ENCODE measurements at regions not wholly inside any gene's neighbourhood (a gene's known extent, or its start where the extent isn't known, plus 50 kb on each side); places are given as distances from the start of the nearest gene placed in this dataset.
"Not testable (repeated sequence)": the region's sequence is repeated elsewhere in the genome, so short reads cannot be mapped to it uniquely, and the experiment has no call there.

DNA sequence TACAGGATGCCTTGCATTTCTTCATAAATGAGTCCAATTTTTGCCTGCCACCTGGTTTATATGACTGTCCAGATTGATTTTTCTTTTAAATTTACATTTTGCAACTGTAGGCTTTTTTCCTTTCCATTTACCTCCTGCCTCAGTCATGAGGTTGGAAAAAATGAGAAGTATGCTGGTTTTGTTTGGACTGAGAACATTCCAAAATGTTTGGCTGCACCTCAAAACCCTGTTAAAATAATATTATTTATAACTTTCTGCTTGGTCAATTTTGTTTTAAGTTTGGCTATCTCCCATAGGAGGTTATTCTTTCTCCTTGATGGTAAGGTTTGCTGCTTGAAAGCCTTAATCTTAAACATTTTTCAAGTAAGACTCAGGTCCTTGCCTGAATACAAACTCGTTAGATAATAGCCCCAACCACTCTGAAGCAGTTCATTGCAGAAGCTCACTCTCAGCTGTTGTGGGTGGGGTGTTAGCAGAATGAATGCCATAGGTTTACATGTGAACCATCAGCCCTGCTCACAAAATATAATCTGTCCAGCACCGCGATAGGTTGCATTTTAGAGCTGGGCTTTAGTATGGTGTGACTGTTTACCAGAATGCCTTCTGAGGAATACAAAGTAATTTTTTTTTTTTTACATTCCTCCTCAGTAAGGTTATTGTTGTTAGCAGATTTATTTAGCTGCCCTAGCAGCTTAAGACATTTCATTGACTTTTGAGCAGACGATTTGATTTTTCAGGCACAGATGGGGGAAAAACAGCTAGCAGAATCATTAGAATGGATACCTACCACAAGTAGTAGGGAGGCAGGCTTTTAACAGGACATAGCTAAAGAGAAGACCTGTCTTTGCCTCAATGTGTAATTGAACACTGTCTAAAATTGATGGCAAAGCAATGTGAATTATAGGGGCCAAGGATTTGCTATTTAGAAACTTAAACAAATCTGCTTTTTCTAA, 630.8 kb upstream of the KCNMB2 start:
- in situ Hi-C loops (cut with HindIII; ENCODE audit: low pct_unique_long_range_greater_than_20kb, low sequenced_read_pairs), result no loop called here
- no peak for DNase-seq (ENCODE audit: low read depth, low spot score)

DNA sequence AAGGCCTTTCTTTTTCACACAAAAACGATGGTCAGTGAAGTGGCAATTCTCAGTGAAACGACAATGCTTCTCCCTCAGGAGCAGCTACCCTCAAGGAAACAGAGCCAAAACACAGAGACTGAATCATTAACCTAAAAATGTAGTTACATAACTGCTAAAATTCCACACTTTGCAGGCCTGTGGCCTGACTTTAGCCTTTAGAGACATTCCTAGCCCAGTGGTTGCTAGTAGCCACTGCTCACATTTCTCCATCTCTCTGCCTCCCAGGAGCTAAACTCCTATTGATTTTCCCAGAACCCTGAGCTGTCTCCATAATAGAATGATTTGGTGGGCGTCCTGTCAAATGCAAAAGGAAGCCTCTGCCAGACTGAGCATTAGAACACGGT, 630.1 kb upstream of the KCNMB2 start:
- DNase-seq (ENCODE audit: low read depth, low spot score), result no peak
- in situ Hi-C loops (cut with HindIII; ENCODE audit: low pct_unique_long_range_greater_than_20kb, low sequenced_read_pairs), result no loop called here

DNA sequence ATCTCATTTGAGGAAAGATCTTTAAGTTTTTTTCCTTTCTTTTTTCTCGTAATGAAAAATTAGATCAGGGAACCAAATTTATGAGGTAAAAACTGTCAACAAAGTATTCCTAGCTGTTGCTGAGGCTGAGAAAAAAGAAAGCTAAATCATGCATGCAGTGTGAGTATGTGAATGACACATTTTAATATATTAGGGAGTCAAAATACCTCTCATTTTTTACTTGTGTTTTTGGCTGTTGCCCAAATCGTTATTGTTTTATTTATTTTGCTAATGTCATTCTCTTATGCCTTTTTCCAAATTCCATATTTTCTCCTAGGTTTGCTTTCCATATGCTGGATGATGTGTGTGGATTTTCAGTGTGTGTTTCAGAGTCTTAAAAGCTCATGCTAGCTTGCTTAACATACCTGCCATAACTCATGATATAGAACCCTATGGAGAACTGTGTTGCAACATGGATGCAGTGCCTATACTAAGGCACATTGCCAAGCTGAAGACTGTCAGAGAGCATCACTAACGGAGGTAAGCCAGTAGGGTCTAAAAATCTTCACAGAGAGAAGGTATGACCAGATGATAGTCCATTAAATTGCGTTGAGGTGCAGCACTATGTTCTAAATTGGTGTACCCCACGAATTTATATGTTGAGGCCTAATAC, 629.5 kb upstream of the KCNMB2 start:
- in situ Hi-C loops (cut with HindIII; ENCODE audit: low pct_unique_long_range_greater_than_20kb, low sequenced_read_pairs), result no loop called here
- no peak for DNase-seq (ENCODE audit: low read depth, low spot score)

DNA sequence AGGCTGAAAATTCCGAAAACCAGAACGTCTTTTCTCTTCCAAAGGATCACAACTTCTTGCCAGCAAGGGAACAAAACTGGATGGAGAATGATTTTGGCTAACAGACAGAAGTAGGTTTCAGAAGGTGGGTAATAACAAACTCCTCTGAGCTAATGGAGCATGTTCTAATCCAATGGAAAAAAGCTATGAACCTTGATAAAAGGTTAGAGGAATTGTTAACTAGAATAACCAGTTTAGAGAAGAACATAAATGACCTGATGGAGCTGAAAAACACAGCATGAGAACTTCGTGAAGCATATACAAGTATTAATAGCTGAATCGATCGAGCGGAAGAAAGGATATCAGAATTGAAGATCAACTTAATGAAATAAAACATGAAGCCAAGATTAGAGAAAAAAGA, 626.7 kb upstream of the KCNMB2 start:
- in situ Hi-C loops (cut with HindIII; ENCODE audit: low pct_unique_long_range_greater_than_20kb, low sequenced_read_pairs), result not testable (repeated sequence)

DNA sequence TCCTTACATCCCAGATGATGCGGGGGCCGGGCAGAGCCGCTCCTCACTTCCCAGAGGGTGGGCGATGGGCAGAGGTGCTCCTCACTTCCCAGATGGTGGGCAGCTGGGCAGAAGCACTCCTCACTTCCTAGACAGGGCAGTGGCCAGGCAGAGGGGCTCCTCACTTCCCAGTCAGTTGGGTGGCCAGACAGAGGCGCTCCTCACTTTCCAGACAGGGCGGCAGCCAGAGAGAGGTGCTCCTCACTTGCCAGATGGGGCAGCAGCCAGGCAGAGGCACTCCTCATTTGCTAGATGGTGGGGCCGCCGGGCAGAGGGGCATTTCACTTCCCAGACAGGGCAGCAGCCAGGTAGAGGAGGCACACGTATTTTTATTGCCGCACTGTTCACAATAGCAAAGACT, 622.0 kb upstream of the KCNMB2 start:
- in situ Hi-C loops (cut with HindIII; ENCODE audit: low pct_unique_long_range_greater_than_20kb, low sequenced_read_pairs), result no loop called here
- no peak for DNase-seq (ENCODE audit: low read depth, low spot score)

More for the DNA sequence above, 626.7 kb upstream of the KCNMB2 start:
- DNase-seq (ENCODE audit: low read depth, low spot score), result not testable (repeated sequence)

DNA sequence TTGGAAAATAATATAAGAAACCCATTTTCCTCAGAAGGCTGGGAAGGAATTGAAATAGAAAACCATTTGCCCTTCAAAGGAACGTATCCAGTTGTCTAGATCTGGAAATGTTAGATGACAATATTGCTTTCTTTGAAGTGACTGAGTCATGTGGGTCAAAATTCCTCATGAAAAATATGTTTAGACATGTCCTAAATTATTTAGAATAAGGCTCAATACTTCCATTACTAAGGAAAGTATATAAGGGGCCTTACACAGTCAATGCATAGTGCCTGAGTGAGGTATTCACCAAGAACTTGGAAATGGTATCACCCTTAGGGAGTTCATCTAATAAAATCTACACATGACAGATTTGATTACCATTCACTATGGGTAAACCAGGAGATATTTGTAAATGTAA, 619.8 kb upstream of the KCNMB2 start:
- no peak for DNase-seq (ENCODE audit: low read depth, low spot score)
- in situ Hi-C loops (cut with HindIII; ENCODE audit: low pct_unique_long_range_greater_than_20kb, low sequenced_read_pairs), result no loop called here

DNA sequence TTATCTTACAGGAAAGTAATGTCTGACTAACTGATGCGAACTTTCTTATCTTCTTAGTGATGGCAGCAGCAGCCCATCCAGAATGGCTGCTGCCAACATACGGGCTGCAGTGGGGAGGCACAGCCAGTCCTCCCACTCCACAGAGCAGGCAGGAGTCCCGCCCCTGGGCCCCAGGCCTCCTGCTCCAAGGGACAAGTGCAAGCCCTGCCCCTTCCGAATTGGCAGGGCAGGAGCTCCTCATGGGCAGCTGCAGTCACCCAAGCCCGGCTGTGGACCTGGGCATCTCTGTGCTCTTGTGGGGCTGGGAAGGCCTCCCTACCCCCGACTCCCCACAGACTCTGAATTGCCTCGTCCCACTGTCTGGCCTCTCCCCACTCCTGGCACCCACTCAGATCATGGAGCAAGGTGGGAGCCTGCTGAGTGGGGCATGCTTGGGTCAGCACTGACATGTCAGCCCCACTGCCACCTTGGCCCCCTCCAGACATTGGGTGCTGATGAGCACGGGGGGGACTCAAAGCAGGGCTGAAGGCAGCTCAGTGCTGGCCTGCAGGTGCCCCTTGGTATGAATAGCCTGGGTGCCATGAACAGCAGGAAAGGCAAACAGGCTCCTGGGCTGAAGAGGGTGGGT, 618.9 kb upstream of the KCNMB2 start:
- no peak for DNase-seq (ENCODE audit: low read depth, low spot score)
- in situ Hi-C loops (cut with HindIII; ENCODE audit: low pct_unique_long_range_greater_than_20kb, low sequenced_read_pairs), result no loop called here

DNA sequence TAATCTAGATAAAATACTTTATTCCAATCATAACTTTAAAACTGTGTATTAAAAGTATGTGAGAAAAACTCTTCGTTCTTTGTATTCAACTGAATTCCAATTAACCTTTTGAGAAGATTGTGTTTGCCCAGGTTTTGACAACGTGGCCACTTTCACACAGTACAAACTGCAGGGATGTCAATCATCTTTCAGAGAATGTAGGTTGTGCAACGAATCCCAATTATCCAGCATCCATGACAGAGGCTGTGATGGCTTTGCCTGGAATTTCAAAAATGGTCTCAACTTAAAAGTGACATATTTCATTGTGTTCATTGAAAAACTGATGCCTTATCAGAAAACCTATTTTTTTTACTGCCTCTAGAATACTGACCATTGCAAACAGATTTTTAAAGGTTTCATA, 615.1 kb upstream of the KCNMB2 start:
- in situ Hi-C loops (cut with HindIII; ENCODE audit: low pct_unique_long_range_greater_than_20kb, low sequenced_read_pairs), result no loop called here
- no peak for DNase-seq (ENCODE audit: low read depth, low spot score)

DNA sequence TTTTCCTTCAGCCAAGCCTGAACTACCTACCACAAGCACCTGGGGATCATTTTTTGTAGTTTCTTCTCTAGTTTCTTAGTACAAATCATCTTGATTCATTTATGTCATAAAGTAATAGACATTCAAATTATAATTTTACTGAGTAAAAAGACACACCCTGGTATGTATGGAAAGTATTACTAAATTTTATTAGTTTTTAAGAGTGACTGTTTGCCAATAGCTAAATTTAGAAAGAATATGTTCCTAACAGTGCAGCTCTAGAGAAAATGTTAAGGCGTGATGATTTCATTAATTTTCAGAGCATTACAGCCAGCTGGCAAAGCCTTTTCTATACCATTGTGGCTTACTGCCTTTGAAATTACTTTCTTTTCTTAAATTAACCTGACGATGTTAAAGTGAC, 612.0 kb upstream of the KCNMB2 start:
- in situ Hi-C loops (cut with HindIII; ENCODE audit: low pct_unique_long_range_greater_than_20kb, low sequenced_read_pairs), result no loop called here
- DNase-seq (ENCODE audit: low read depth, low spot score), result no peak

DNA sequence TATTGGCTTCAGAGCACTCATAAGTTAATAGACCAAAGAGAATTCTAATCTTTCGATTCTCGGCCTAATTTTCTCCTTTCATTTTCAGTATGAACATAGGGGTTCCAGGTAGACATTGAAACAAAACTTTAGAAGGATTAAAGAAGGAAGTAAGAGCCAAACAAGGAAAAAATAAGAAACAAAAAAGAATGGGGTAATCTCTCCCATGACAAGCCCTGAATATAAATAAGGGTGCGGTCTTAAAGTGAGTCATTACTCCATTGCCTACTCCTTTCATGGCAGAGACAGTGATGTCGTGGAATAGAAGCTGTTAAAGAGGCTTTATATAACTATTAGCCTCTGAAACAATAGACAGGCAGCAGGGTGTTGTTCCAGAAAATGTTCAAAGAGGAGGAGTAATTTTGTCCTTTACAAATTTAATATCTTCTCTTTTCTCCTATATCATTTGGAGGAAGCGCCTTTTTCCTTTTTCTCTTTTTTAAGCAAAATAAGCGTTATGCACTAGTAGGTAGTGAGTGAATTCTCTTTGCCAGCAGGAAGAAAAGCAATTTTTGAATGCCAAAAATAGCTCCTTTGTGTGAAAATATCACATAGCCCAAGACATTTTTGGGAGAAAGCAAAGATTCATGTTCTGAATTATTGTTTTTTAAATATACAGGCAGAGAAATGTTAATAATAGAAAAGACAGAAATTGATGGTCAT, 607.9 kb upstream of the KCNMB2 start:
- in situ Hi-C loops (cut with HindIII; ENCODE audit: low pct_unique_long_range_greater_than_20kb, low sequenced_read_pairs), result no loop called here

DNA sequence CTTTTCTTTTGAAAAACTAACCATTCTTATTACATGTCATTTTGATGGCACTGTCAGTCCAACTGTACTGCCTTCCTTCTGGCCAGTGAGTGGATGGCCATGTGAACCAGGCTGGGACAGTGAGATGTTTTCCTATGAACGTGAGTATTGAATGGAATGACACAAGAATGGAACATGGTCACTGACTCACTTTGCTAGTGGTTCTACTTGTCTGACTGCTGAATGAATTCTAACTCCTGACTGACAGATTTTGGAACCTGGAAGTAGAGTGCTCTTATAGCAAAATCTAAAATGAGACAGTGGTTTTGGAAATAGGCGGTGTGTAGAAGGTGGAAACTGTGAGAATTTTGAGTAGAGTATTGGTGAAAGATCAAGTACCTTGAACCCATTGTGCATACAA, 606.9 kb upstream of the KCNMB2 start:
- in situ Hi-C loops (cut with HindIII; ENCODE audit: low pct_unique_long_range_greater_than_20kb, low sequenced_read_pairs), result no loop called here
- DNase-seq (ENCODE audit: low read depth, low spot score), result no peak

More for the DNA sequence above, 607.9 kb upstream of the KCNMB2 start:
- peak; percentile 15 for DNase-seq (ENCODE audit: low read depth, low spot score)

DNA sequence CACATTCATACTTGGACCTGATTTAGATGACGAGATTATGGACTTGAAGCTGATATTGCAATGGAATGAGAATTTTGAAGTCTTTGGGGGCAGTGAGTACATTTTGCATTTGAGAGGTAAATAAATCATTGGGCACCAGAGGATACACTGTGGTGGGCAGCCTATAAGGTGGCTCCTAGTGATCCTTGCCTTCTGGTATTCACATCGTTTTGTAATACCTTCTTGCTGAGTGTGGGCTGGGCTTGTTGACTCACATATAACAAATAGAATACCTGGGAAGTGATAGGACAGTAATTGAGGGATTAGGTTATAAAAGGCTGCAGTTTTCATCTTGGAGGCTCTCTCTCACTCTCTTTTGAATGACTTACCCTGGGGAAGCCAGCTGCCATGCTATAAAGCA, 605.5 kb upstream of the KCNMB2 start:
- DNase-seq (ENCODE audit: low read depth, low spot score), result no peak
- in situ Hi-C loops (cut with HindIII; ENCODE audit: low pct_unique_long_range_greater_than_20kb, low sequenced_read_pairs), result no loop called here

DNA sequence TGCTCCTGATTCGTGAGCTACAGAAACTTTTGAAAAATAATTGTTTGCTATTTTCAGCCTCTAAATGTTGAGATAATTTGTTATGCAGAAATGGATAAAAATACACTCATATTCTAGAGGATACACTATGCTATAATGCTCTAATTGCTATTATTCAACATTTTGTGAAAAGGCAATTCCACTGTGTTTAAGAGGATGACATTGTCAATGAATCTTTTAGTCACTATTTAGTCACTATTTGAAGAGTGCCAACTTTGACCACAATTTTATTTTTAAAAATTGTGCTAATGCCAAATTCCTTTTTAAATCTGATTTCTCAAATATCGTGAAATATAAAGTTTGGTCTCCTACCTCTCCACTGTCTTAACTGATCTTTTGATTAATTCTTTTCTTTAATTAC, 604.9 kb upstream of the KCNMB2 start:
- in situ Hi-C loops (cut with HindIII; ENCODE audit: low pct_unique_long_range_greater_than_20kb, low sequenced_read_pairs), result no loop called here
- DNase-seq (ENCODE audit: low read depth, low spot score), result no peak

DNA sequence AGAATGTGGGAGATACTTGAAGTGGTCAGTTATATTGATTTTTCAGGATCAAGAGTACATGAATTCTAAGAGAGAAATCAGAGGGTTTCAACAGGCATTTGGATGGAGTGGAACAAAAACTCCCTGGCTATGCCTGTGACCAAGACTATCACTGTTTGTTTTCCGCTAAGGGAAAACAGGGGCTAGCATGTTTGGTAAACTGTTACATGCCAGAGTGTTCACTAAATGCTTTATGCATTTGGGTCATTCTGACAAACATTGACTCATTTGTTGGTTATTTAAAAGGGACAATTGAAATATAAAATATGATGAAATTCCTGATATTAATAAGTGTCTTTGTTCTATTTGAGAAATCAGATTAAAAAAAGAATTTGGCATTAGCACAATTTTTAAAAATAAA, 603.9 kb upstream of the KCNMB2 start:
- in situ Hi-C loops (cut with HindIII; ENCODE audit: low pct_unique_long_range_greater_than_20kb, low sequenced_read_pairs), result no loop called here
- DNase-seq (ENCODE audit: low read depth, low spot score), result no peak

DNA sequence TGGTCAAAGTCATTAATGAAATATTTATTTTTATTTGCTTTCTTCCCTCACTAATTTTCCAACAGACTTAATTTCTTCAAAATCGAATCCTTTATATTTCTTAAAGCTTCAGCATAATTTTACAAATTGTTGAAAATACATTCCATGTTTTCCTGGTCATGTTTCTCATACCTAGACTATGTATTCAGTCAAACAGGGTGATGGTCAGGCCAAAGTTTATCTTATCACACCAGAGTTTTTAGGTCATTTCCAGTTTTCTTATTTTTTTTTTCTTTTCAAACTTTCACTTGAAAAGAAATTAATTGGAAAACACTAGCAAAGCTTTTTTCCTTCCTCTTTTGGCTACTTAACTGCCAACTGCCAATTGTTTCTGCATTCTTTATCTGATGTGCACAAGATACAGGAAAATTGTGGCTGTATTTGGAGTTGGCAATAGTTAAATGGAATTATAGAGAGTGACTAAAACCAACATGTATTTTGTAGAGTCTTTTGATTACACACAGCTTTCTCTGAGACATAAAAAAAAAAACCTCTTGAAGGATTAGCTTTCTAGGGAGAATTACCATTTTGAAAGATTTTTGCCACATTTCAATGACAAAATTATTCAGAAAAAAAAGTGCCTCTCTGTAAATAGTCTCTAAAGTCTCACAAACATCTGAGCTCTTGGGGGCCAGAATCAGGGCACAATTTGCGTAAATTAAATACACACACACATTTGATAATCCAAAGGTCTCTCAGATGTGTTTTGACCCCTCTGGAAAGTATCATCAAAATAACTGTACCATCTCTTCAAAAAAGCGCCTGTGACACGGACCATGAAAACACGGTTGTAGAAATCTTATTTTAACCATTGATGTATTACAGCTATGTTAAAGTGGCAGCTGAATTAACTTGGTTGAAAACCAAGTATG, 603.2 kb upstream of the KCNMB2 start:
- in situ Hi-C loops (cut with HindIII; ENCODE audit: low pct_unique_long_range_greater_than_20kb, low sequenced_read_pairs), result no loop called here
- DNase-seq (ENCODE audit: low read depth, low spot score), result no peak

DNA sequence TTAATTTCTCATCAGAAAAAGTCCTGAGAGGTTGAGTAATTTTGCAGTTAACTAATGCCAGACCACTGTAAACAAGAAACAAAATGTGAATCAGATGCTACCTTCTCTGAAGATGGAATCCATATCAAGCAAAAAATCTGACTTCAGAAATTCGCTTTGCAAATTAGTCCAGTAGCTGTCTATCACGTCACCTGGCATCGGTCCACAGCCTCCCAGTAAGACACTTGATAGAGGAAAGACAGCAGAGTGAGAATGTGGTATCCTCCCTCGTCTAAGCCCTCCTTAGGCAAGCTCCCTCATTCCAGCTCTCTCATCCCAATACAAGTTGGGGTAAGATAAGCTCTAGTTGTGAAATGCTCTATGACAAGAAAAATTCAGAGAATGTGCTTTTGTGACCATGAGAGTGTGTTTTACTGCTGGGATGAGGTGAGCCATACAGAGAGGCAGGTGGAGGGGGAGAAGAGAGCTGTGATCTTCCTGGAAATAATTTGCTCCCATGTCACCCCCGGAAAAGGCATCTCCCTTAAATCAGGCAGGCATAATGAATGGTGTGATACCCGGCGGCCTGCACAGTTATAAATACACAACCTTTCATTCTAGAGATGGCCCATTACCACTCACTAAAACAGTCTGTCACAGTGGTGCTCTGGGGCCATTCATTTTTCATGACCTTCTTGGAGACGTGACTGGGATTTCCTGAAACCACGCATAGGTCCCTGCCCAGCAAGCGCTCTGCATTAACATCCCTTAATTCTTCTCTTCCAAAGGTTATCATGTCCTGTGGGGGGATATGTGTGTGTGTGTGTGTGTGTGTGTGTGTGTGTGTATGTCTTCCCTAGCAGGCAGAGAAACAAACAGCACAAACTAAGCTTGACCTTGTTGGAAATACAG, 602.0 kb upstream of the KCNMB2 start:
- no peak for DNase-seq (ENCODE audit: low read depth, low spot score)
- in situ Hi-C loops (cut with HindIII; ENCODE audit: low pct_unique_long_range_greater_than_20kb, low sequenced_read_pairs), result no loop called here
